IMR-90 (cell line): ENCODE measurements at regions not wholly inside any gene's neighbourhood (a gene's known extent, or its start where the extent isn't known, plus 50 kb on each side); places are given as distances from the start of the nearest gene placed in this dataset.

Experiments
- ATAC-seq: fragments of 200-7000 bp; cut with Tn5 transposase; 2 replicates; pipeline ENCODE4 v1.9.1; 2020; ENCODE audit warnings: low read depth, mild to moderate bottlenecking, moderate library complexity
- BruUV-seq: library from RNA; stranded (reverse); fragments of 400-500 nt; replicated peaks from 2 replicates; lab custom pipeline; 2021; lab: Mats Ljungman, UMichigan
- CTCF ChIA-PET: fragments of 300-600 bp; formaldehyde crosslinking; extraction: SDS; loops from one replicate; lab custom pipeline; 2021; ENCODE audit warnings: antibody characterized with exemption; lab: Yijun Ruan, JAX
- POLR2A ChIA-PET: fragments of 300-600 bp; sonication (Branson Sonifier 250); formaldehyde crosslinking; loops from one replicate; lab custom pipeline; 2022; ENCODE audit warnings: antibody characterized with exemption; ENCODE audit not compliant: unreplicated experiment; lab: Charles Lee
- DNase-seq: peaks from one replicate; pipeline ENCODE4 v3.0.0; 2013
- H2AFZ ChIP-seq: replicated peaks from 2 replicates; pipeline ENCODE3; 2013; ENCODE audit warnings: low read length, mild to moderate bottlenecking; ENCODE audit not compliant: poor library complexity
- H2AK5ac ChIP-seq: 2 replicates; pipeline ENCODE4 v1.6.1; 2013; ENCODE audit warnings: low read depth, low read length, inconsistent platforms
- H2AK9ac ChIP-seq: replicated peaks from 2 replicates; pipeline ENCODE3; 2013; ENCODE audit warnings: mild to moderate bottlenecking, low read depth, low read length, moderate library complexity; ENCODE audit not compliant: poor library complexity
- H2BK120ac ChIP-seq: 2 replicates; pipeline ENCODE4 v1.6.1; 2013; ENCODE audit warnings: low read depth, low read length, inconsistent platforms
- H2BK15ac ChIP-seq: 3 replicates; pipeline ENCODE4 v1.6.1; 2013; ENCODE audit warnings: low read depth, low read length, inconsistent platforms
- H2BK20ac ChIP-seq: 2 replicates; pipeline ENCODE4 v1.6.1; 2013; ENCODE audit warnings: low read depth, mild to moderate bottlenecking, inconsistent platforms, low read length, moderate library complexity
- H2BK5ac ChIP-seq: 2 replicates; pipeline ENCODE4 v1.6.1; 2013; ENCODE audit warnings: mild to moderate bottlenecking, low read depth, low read length, inconsistent platforms; ENCODE audit not compliant: poor library complexity, severe bottlenecking
- H3K14ac ChIP-seq: replicated peaks from 2 replicates; pipeline ENCODE4 v1.6.1; 2013; ENCODE audit warnings: low read depth, low read length, inconsistent platforms
- H3K18ac ChIP-seq: 2 replicates; pipeline ENCODE4 v1.6.1; 2013; ENCODE audit warnings: low read depth, low read length, control low read depth
- H3K23ac ChIP-seq: 2 replicates; pipeline ENCODE4 v1.6.1; 2013; ENCODE audit warnings: low read depth, low read length, inconsistent platforms
- H3K27ac ChIP-seq: 2 replicates; pipeline ENCODE4 v1.5.1; 2013; ENCODE audit warnings: mild to moderate bottlenecking, control low read depth, low read length; ENCODE audit not compliant: insufficient read depth
- H3K27me3 ChIP-seq: 2 replicates; pipeline ENCODE4 v1.6.1; 2013; ENCODE audit warnings: low read length; ENCODE audit not compliant: control insufficient read depth, insufficient read depth
- H3K36me3 ChIP-seq: 2 replicates; pipeline ENCODE4 v1.6.1; 2013; ENCODE audit warnings: low read length, mixed read lengths; ENCODE audit not compliant: control insufficient read depth, insufficient read depth
- H3K4ac ChIP-seq: 2 replicates; pipeline ENCODE4 v1.6.1; 2013; ENCODE audit warnings: low read depth, low read length, inconsistent platforms
- H3K4me1 ChIP-seq: 2 replicates; pipeline ENCODE4 v1.6.1; 2013; ENCODE audit warnings: low read length, mixed read lengths; ENCODE audit not compliant: control insufficient read depth, insufficient read depth
- H3K4me2 ChIP-seq: 2 replicates; pipeline ENCODE4 v1.6.1; 2013; ENCODE audit warnings: low read depth, mild to moderate bottlenecking, control low read depth, low read length, moderate library complexity
- H3K4me3 ChIP-seq: 2 replicates; pipeline ENCODE4 v1.5.1; 2013; ENCODE audit warnings: low read depth, mild to moderate bottlenecking, control low read depth, low read length, moderate library complexity; ENCODE audit not compliant: insufficient read depth
- H3K56ac ChIP-seq: 2 replicates; pipeline ENCODE4 v1.6.1; 2013; ENCODE audit warnings: low read length, inconsistent platforms; ENCODE audit not compliant: insufficient read depth; ENCODE audit errors: extremely low read depth
- H3K79me1 ChIP-seq, 2 experiments: 2 replicates each; pipeline ENCODE4 v1.6.1; 2013; ENCODE audit warnings: low read length in 2 of 2, inconsistent platforms in 1 of 2, low read depth in 1 of 2
- H3K9ac ChIP-seq: 2 replicates; pipeline ENCODE4 v1.6.1; 2013; ENCODE audit warnings: low read depth, low read length, control low read depth
- H3K9me1 ChIP-seq: 2 replicates; pipeline ENCODE4 v1.6.1; 2013; ENCODE audit warnings: low read length, inconsistent platforms; ENCODE audit not compliant: insufficient read depth
- H3K9me3 ChIP-seq: 2 replicates; pipeline ENCODE4 v1.6.1; 2013; ENCODE audit warnings: low read length; ENCODE audit not compliant: control insufficient read depth, insufficient read depth
- H4K20me1 ChIP-seq: 2 replicates; pipeline ENCODE4 v1.6.1; 2013; ENCODE audit warnings: low read length, inconsistent platforms; ENCODE audit not compliant: insufficient read depth
- H4K5ac ChIP-seq: 2 replicates; pipeline ENCODE4 v1.6.1; 2013; ENCODE audit warnings: mild to moderate bottlenecking, low read depth, low read length, control low read depth
- H4K8ac ChIP-seq, 2 experiments: 2 replicates each; pipeline ENCODE4 v1.6.1; 2013; ENCODE audit warnings: low read depth in 2 of 2, low read length in 2 of 2, control low read depth in 1 of 2, inconsistent platforms in 1 of 2
- H4K91ac ChIP-seq: 2 replicates; pipeline ENCODE4 v1.6.1; 2013; ENCODE audit warnings: low read depth, low read length, inconsistent platforms; ENCODE audit not compliant: insufficient read depth
- BHLHE40 ChIP-seq: fragments of 150-350 bp; IDR thresholded peaks from 2 replicates; pipeline ENCODE4 v1.6.1; 2016; ENCODE audit warnings: mild to moderate bottlenecking, low read depth, low read length
- CEBPB ChIP-seq: IDR thresholded peaks from 2 replicates; pipeline ENCODE4 v1.6.1; 2012; ENCODE audit warnings: low read depth, low read length, improper control_type of control experiment
- CHD1 ChIP-seq: IDR thresholded peaks from 2 replicates; pipeline ENCODE4 v1.6.1; 2012; ENCODE audit warnings: low read depth, low read length, improper control_type of control experiment
- ELK1 ChIP-seq: fragments of 150-350 bp; IDR thresholded peaks from 2 replicates; pipeline ENCODE4 v1.6.1; 2016; ENCODE audit warnings: low read depth, mild to moderate bottlenecking, low read length, moderate library complexity, borderline replicate concordance
- FOS ChIP-seq: fragments of 150-350 bp; IDR thresholded peaks from 2 replicates; pipeline ENCODE4 v1.6.1; 2016; ENCODE audit warnings: low read depth, low read length
- MAFK ChIP-seq: IDR thresholded peaks from 2 replicates; pipeline ENCODE4 v1.6.1; 2012; ENCODE audit warnings: low read depth, low read length, improper control_type of control experiment
- MAZ ChIP-seq: IDR thresholded peaks from 2 replicates; pipeline ENCODE4 v1.6.1; 2012; ENCODE audit warnings: low read depth, mild to moderate bottlenecking, low read length, improper control_type of control experiment, moderate library complexity, borderline replicate concordance
- MXI1 ChIP-seq: IDR thresholded peaks from 2 replicates; pipeline ENCODE4 v1.6.1; 2012; ENCODE audit warnings: low read depth, mild to moderate bottlenecking, low read length, moderate library complexity, borderline replicate concordance
- NFE2L2 ChIP-seq: fragments of 150-350 bp; IDR thresholded peaks from 2 replicates; pipeline ENCODE4 v1.6.1; 2016; ENCODE audit warnings: low read depth, mild to moderate bottlenecking, low read length
- POLR2A ChIP-seq: IDR thresholded peaks from 2 replicates; pipeline ENCODE4 v1.6.1; 2012; ENCODE audit warnings: mild to moderate bottlenecking, low read depth, low read length
- RAD21 ChIP-seq: IDR thresholded peaks from 2 replicates; pipeline ENCODE4 v1.6.1; 2012; ENCODE audit warnings: low read length, improper control_type of control experiment
- RCOR1 ChIP-seq: IDR thresholded peaks from 2 replicates; pipeline ENCODE4 v1.6.1; 2012; ENCODE audit warnings: mild to moderate bottlenecking, low read length, improper control_type of control experiment; ENCODE audit not compliant: insufficient replicate concordance
- RFX5 ChIP-seq: IDR thresholded peaks from 2 replicates; pipeline ENCODE4 v1.8.0; 2012; ENCODE audit warnings: low read depth, mild to moderate bottlenecking, low read length, moderate library complexity
- SMC3 ChIP-seq: fragments of 150-350 bp; IDR thresholded peaks from 2 replicates; pipeline ENCODE4 v1.6.1; 2016; ENCODE audit warnings: low read depth, mild to moderate bottlenecking, antibody characterized with exemption, low read length, moderate library complexity
- USF2 ChIP-seq: fragments of 150-350 bp; IDR thresholded peaks from 2 replicates; pipeline ENCODE4 v1.6.1; 2017; ENCODE audit warnings: mild to moderate bottlenecking, antibody characterized with exemption, low read length, low read depth
- WGBS, 2 experiments: methylation state at CpG; one replicate each; pipeline versions ENCODE4 v1.1.5 to v1.1.7; 2013; ENCODE audit warnings: missing lambda C conversion rate in 2 of 2; ENCODE audit not compliant: insufficient read length in 1 of 2; ENCODE audit errors: extremely low coverage in 2 of 2; 5-methylcytosine and 5-hydroxymethylcytosine counted together
- dilution Hi-C: fragments of 300-500 bp; cut with HindIII; formaldehyde crosslinking; loops from one replicate; pipeline ENCODE4 v1.14.3; 2018; ENCODE audit warnings: low sequenced_read_pairs; ENCODE audit not compliant: unreplicated experiment
- in situ Hi-C: fragments of 300-500 bp; cut with MboI; formaldehyde crosslinking; loops from 3 replicates; pipeline ENCODE4 v1.14.3; 2019; ENCODE audit warnings: low sequenced_read_pairs, inconsistent platforms, mixed read lengths
- intact Hi-C: fragments of 100-400 bp; cut with micrococcal nuclease; formaldehyde crosslinking; loops from 2 replicates; pipeline ENCODE4 v1.10.0; 2022
- TF ChIP-seq, protein P1 (sequence below): conservative IDR thresholded peaks from 2 replicates; pipeline ENCODE4 v1.5.1; 2012; ENCODE audit warnings: mild to moderate bottlenecking, low read depth, low read length, improper control_type of control experiment

- BruUV-seq, result no TSS peak
- H3K23ac ChIP-seq, result no peak overlapping the region
- no peak overlapping the region for H4K91ac ChIP-seq
- H3K27me3 ChIP-seq, result no peaks in the 10 kb centered on the region
- H2AFZ ChIP-seq, result no peak overlapping the region
- peaks cover 15% of the 10 kb centered on the region; the same call in 1 of the 2 replicates for H3K9me1 ChIP-seq
- peak overlapping the region; percentile 45; the same call in 1 of the 2 replicates for H3K14ac ChIP-seq
- TF ChIP-seq POLR2A, result no peak
- TF ChIP-seq RFX5, result no peak
- no peak for TF ChIP-seq RAD21
- no peak for TF ChIP-seq RCOR1
- no peak for TF ChIP-seq NFE2L2
- TF ChIP-seq SMC3, result no peak
- TF ChIP-seq, protein P1, sequence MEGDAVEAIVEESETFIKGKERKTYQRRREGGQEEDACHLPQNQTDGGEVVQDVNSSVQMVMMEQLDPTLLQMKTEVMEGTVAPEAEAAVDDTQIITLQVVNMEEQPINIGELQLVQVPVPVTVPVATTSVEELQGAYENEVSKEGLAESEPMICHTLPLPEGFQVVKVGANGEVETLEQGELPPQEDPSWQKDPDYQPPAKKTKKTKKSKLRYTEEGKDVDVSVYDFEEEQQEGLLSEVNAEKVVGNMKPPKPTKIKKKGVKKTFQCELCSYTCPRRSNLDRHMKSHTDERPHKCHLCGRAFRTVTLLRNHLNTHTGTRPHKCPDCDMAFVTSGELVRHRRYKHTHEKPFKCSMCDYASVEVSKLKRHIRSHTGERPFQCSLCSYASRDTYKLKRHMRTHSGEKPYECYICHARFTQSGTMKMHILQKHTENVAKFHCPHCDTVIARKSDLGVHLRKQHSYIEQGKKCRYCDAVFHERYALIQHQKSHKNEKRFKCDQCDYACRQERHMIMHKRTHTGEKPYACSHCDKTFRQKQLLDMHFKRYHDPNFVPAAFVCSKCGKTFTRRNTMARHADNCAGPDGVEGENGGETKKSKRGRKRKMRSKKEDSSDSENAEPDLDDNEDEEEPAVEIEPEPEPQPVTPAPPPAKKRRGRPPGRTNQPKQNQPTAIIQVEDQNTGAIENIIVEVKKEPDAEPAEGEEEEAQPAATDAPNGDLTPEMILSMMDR, result no peak
- no peak for TF ChIP-seq FOS
- TF ChIP-seq MXI1, result no peak
- no peak for TF ChIP-seq CEBPB
- no peak for TF ChIP-seq MAZ
- no peak for TF ChIP-seq ELK1
- no peak for TF ChIP-seq CHD1
- TF ChIP-seq USF2, result no peak
- TF ChIP-seq MAFK, result no peak
- no peak for TF ChIP-seq BHLHE40
- no peak overlapping the region for H3K4me2 ChIP-seq
- no peak overlapping the region for H3K9ac ChIP-seq
- no peak overlapping the region for H2BK120ac ChIP-seq
- peaks cover 6% of the 10 kb centered on the region for H3K4me1 ChIP-seq
- H4K8ac ChIP-seq, result no peak overlapping the region
- no peak for DNase-seq
- CTCF ChIA-PET, result no interaction called here
- no peak overlapping the region for H3K27ac ChIP-seq
- H3K56ac ChIP-seq, result no peak overlapping the region
- H2BK15ac ChIP-seq, result peak overlapping the region; percentile 69; the same call in 1 of the 3 replicates
- dilution Hi-C loops, result no loop called here
- H2AK9ac ChIP-seq, result no peak overlapping the region
- H3K79me1 ChIP-seq, result no peaks in the 10 kb centered on the region
- peak overlapping the region; percentile 57; the same call in 1 of the 2 replicates for H2AK5ac ChIP-seq
- intact Hi-C loops, result no loop called here
- no peak overlapping the region for H2BK5ac ChIP-seq
- H3K4ac ChIP-seq, result peak overlapping the region; percentile 39; the same call in 1 of the 2 replicates
- H4K20me1 ChIP-seq, result no peaks in the 10 kb centered on the region
- H2BK20ac ChIP-seq, result no peak overlapping the region
- no peak overlapping the region for H3K18ac ChIP-seq
- WGBS, 2 experiments, result no CpG with 5 or more reads among the region's 3 CpGs
- POLR2A ChIA-PET, result no interaction called here
- H3K9me3 ChIP-seq, result no peaks in the 10 kb centered on the region
- in situ Hi-C loops, result no loop called here
- H3K36me3 ChIP-seq, result no peaks in the 10 kb centered on the region
- no peak overlapping the region for H3K4me3 ChIP-seq
- no peak for ATAC-seq
- no peak overlapping the region for H4K5ac ChIP-seq
Measured at GRCh38 chr1:91605566-91605965, 104.9 kb downstream of the CDC7 start.
